ENCODE measurements at regions not wholly inside any gene's neighbourhood (a gene's known extent, or its start where the extent isn't known, plus 50 kb on each side); places are given as distances from the start of the nearest gene placed in this dataset.

DNA sequence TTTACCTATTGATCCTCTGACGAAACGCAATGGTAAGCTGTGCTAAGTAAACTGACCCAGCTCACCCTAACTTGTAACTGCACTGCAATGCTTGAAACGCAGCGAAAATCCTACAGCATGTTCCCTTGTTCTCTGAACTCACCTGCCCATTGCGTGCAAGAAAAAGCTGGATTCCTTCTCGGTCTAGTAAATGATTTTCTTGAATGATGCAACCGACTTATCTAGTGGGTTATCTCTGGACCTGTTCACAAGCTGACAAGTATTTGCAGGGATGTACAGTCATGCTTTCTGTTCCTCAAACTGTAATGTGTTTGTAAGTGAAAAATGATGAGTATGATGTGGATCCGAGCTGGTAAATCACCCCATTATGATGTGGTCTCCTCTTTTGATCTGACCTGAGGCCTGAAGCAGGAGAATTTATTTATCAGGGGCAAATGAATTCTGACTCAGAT is 140.1 kb downstream of the BTC start:
- no peaks in the 10 kb centered on the region for H3K27me3 ChIP-seq
- intact Hi-C loops (cut with DNase I) = no loop called here
- WGBS, 2 donors = 79 to 84% methylated on average over 8 of the region's 8 CpGs
- no peak for DNase-seq
- no peaks in the 10 kb centered on the region for H3K4me1 ChIP-seq
- no peaks in the 10 kb centered on the region for H3K9me3 ChIP-seq
- TF ChIP-seq POLR2A (IDR thresholded peaks at IDR 0.05) (no peak), CTCF (IDR thresholded peaks at IDR 0.05) (no peak)
- H3K27ac ChIP-seq = no peak overlapping the region
- H3K4me3 ChIP-seq (replicated peaks in 1 of 3) = no peak overlapping the region
- no peaks in the 10 kb centered on the region for H3K36me3 ChIP-seq

GRCh38 chr4:74656596-74656995 is 137.7 kb downstream of the BTC start:
- H3K9me3 ChIP-seq = no peaks in the 10 kb centered on the region
- intact Hi-C loops (cut with DNase I) = no loop called here
- DNase-seq = no peak
- H3K4me1 ChIP-seq = no peaks in the 10 kb centered on the region
- no peak for TF ChIP-seq POLR2A (IDR thresholded peaks at IDR 0.05)
- TF ChIP-seq CTCF (IDR thresholded peaks at IDR 0.05) = no peak
- H3K27me3 ChIP-seq = no peaks in the 10 kb centered on the region
- 92 to 100% methylated on average over 1 of the region's 1 CpG for WGBS, 2 donors
- H3K4me3 ChIP-seq (replicated peaks in 1 of 3) = no peak overlapping the region
- no peak overlapping the region for H3K27ac ChIP-seq
- no peaks in the 10 kb centered on the region for H3K36me3 ChIP-seq

DNA sequence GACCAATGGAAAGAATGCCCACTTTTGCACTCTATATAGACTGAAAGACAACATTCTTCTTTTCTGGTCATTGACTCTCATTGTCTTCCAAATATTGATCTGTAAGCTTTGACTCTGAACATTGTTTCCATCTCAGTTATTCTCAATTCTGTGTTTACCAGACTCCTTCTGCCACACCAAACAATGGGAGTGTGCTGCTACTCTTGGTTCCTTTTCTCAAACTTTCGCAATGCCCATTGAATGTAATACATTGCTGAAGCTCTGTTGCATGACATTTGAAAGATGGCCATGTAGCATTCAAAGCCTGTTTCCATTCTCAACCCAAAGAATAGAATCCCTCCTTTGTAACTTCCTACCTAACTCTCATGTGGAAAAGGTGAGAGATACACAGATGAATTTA is 136.2 kb downstream of the BTC start:
- TF ChIP-seq POLR2A (IDR thresholded peaks at IDR 0.05) (no peak), CTCF (IDR thresholded peaks at IDR 0.05) (no peak)
- no peak for DNase-seq
- H3K27me3 ChIP-seq = no peaks in the 10 kb centered on the region
- 96 to 97% methylated on average over 1 of the region's 1 CpG for WGBS, 2 donors
- no peaks in the 10 kb centered on the region for H3K36me3 ChIP-seq
- H3K9me3 ChIP-seq = no peaks in the 10 kb centered on the region
- no peaks in the 10 kb centered on the region for H3K4me1 ChIP-seq
- intact Hi-C loops (cut with DNase I) = no loop called here
- H3K4me3 ChIP-seq (replicated peaks in 1 of 3) = no peak overlapping the region
- no peak overlapping the region for H3K27ac ChIP-seq

DNA sequence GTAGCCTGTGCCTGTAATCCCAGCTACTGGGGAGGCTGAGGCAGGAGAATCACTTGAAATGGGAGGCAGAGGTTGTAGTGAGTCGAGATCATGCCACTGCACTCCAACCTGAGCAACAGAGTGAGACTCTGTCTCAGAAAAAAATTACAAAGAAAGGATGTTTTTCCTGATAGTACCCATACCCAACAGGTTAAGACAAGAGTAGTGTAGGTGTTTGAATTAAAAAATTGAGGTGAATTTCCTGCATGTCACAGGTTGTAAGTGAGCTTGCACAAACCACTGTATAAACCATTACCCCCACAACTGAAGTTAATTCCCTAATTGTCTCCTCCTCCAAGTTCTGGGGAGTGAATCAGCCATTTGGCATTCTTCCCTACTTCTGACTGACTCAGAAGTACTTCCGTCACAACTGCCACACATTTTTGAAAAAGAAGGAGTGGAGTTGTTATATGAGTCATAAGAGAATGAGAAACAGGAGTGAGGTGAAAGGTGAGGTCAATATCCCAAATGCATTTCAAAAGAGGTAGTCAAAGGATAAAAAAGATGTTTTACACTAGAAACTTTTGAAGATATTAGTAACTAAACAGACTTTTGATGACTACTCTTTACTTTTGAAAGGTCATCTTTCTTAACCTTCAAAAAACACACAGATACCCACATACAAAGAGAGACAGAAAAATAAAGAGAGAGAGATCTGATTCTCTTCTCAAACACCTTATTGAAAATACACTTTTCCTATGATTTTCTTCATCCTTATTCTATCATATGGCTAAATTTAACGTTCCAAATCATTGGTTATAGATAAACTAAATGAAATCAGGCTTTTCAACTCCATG is 134.5 kb downstream of the BTC start:
- no peaks in the 10 kb centered on the region for H3K9me3 ChIP-seq
- DNase-seq = peak in 1 of 2 donors; percentile 10
- no peak overlapping the region for H3K4me3 ChIP-seq (replicated peaks in 1 of 3)
- WGBS, 2 donors = 64 to 66% methylated on average over 3 of the region's 3 CpGs
- H3K27me3 ChIP-seq = no peaks in the 10 kb centered on the region
- TF ChIP-seq CTCF (IDR thresholded peaks at IDR 0.05) = no peak
- no peak for TF ChIP-seq POLR2A (IDR thresholded peaks at IDR 0.05)
- no peaks in the 10 kb centered on the region for H3K4me1 ChIP-seq
- H3K27ac ChIP-seq = no peak overlapping the region
- intact Hi-C loops (cut with DNase I) = no loop called here
- no peaks in the 10 kb centered on the region for H3K36me3 ChIP-seq

DNA sequence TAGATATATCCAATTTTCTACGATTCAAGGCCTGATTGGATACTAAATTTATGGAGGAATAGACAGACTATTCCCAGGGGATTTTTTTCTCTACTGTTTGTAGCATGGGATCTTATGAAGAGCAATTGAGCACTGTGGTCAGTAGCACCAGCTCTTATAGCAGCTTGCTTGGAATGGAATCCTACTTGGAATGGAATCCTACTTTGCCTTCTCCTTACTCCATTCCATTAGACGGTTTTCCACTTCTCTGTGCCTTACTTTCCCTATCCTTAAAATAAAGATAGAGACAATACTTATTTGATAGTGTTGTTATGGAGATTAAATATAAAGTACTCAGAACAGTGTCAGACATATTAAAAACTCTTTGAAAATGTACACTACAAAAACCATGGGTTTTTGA is 133.5 kb downstream of the BTC start:
- Histone ChIP-seq H3K9me3 (no peaks in the 10 kb centered on the region), H3K4me3 (replicated peaks in 1 of 3) (no peak overlapping the region), H3K4me1 (no peaks in the 10 kb centered on the region), H3K27me3 (no peaks in the 10 kb centered on the region), H3K27ac (no peak overlapping the region), H3K36me3 (no peaks in the 10 kb centered on the region)
- no peak for DNase-seq
- 93 to 94% methylated on average over 2 of the region's 2 CpGs for WGBS, 2 donors
- TF ChIP-seq POLR2A (IDR thresholded peaks at IDR 0.05) (no peak), CTCF (IDR thresholded peaks at IDR 0.05) (no peak)
- intact Hi-C loops (cut with DNase I) = no loop called here
